Neural cell (in vitro differentiated cells): ENCODE measurements at regions not wholly inside any gene's neighbourhood (a gene's known extent, or its start where the extent isn't known, plus 50 kb on each side); places are given as distances from the start of the nearest gene placed in this dataset.

ENCODE experiments used
- H2AFZ ChIP-seq: fragments of 200-600, 300-800 bp; sonication (generic), shearing (Covaris generic); 2 replicates; pipeline ENCODE4 v1.6.0; 2014; ENCODE audit warnings: low read depth, mild to moderate bottlenecking, antibody characterized with exemption, low read length, moderate library complexity
- H3F3A ChIP-seq: fragments of 200-600 bp; shearing (Covaris generic); 2 replicates; pipeline ENCODE4 v1.6.1; 2016; ENCODE audit warnings: mild to moderate bottlenecking, moderate library complexity, mixed read lengths, antibody characterized with exemption, low read length; ENCODE audit not compliant: insufficient read depth, poor library complexity, severe bottlenecking
- H3K27ac ChIP-seq: fragments of 200-600, 300-800 bp; sonication (generic), shearing (Covaris generic); 2 replicates; pipeline ENCODE4 v1.5.1; 2014; ENCODE audit warnings: mild to moderate bottlenecking, low read length, moderate library complexity
- H3K27me3 ChIP-seq: fragments of 300-800, 200-600 bp; sonication (generic), shearing (Covaris generic); 2 replicates; pipeline ENCODE4 v1.6.0; 2014; ENCODE audit warnings: mild to moderate bottlenecking, low read depth, low read length, moderate library complexity; ENCODE audit not compliant: insufficient read depth
- H3K36me3 ChIP-seq: fragments of 300-800, 200-600 bp; sonication (generic), shearing (Covaris generic); 2 replicates; pipeline ENCODE4 v1.5.1; 2014; ENCODE audit warnings: mild to moderate bottlenecking, antibody characterized with exemption, low read length, moderate library complexity; ENCODE audit not compliant: insufficient read depth
- H3K4me2 ChIP-seq: fragments of 300-800, 200-600 bp; sonication (generic), shearing (Covaris generic); 2 replicates; pipeline ENCODE4 v1.6.0; 2014; ENCODE audit warnings: mild to moderate bottlenecking, low read length
- H3K4me3 ChIP-seq: fragments of 300-800, 200-600 bp; sonication (generic), shearing (Covaris generic); 2 replicates; pipeline ENCODE4 v1.5.1; 2014; ENCODE audit warnings: mild to moderate bottlenecking, low read length, moderate library complexity
- H3K79me2 ChIP-seq: fragments of 200-600 bp; shearing (Covaris generic); replicated peaks from 2 replicates; pipeline ENCODE4 v1.6.0; 2014; ENCODE audit warnings: mild to moderate bottlenecking, low read length, moderate library complexity; ENCODE audit not compliant: insufficient read depth
- H3K9ac ChIP-seq: fragments of 300-800, 200-600 bp; sonication (generic), shearing (Covaris generic); 2 replicates; pipeline ENCODE4 v1.6.1; 2016; ENCODE audit warnings: mild to moderate bottlenecking, low read length, mixed read lengths
- H3K9me2 ChIP-seq: fragments of 200-600 bp; shearing (Covaris generic); 2 replicates; pipeline ENCODE4 v1.6.1; 2016; ENCODE audit warnings: mild to moderate bottlenecking, low read length, mixed read lengths; ENCODE audit not compliant: insufficient read depth
- H3K9me3 ChIP-seq: fragments of 200-600, 300-800 bp; sonication (generic), shearing (Covaris generic); 2 replicates; pipeline ENCODE4 v1.6.1; 2016; ENCODE audit warnings: mild to moderate bottlenecking, mixed run types, low read length, moderate library complexity, mixed read lengths
- H4K20me1 ChIP-seq: fragments of 200-600 bp; shearing (Covaris generic); 2 replicates; pipeline ENCODE4 v1.6.1; 2016; ENCODE audit warnings: mild to moderate bottlenecking, mixed run types; ENCODE audit not compliant: insufficient read depth
- CTCF ChIP-seq: fragments of 450-650 bp; IDR thresholded peaks from 2 replicates; pipeline ENCODE4 v1.5.1; 2014; ENCODE audit warnings: antibody characterized with exemption, mild to moderate bottlenecking, moderate library complexity; ENCODE audit not compliant: poor library complexity, severe bottlenecking
- EP300 ChIP-seq: fragments of 450-650 bp; conservative IDR thresholded peaks from 2 replicates; pipeline ENCODE4 v1.6.1; 2014; ENCODE audit warnings: antibody characterized with exemption, mild to moderate bottlenecking, moderate library complexity; ENCODE audit not compliant: poor library complexity, severe bottlenecking
- EZH2 ChIP-seq: fragments of 200-600, 300-800 bp; shearing (Covaris generic), sonication (generic); IDR thresholded peaks from 2 replicates; pipeline ENCODE4 v1.6.1; 2014; ENCODE audit warnings: antibody characterized with exemption, low read length, borderline replicate concordance, mild to moderate bottlenecking; ENCODE audit not compliant: insufficient read depth, poor library complexity, severe bottlenecking
- MXI1 ChIP-seq: fragments of 450-650 bp; conservative IDR thresholded peaks from 2 replicates; pipeline ENCODE4 v1.6.1; 2014; ENCODE audit warnings: antibody characterized with exemption, mild to moderate bottlenecking; ENCODE audit not compliant: poor library complexity, severe bottlenecking
- POLR2AphosphoS5 ChIP-seq: IDR thresholded peaks from 2 replicates; pipeline ENCODE4 v1.6.1; 2012
- RAD21 ChIP-seq: fragments of 450-650 bp; conservative IDR thresholded peaks from 2 replicates; pipeline ENCODE4 v1.6.1; 2014; ENCODE audit warnings: antibody characterized with exemption, mild to moderate bottlenecking, moderate library complexity
- SMC3 ChIP-seq: fragments of 450-650 bp; conservative IDR thresholded peaks from 2 replicates; pipeline ENCODE4 v1.6.1; 2014; ENCODE audit warnings: antibody characterized with exemption, mild to moderate bottlenecking, moderate library complexity; ENCODE audit not compliant: poor library complexity
- TAF1 ChIP-seq: IDR thresholded peaks from 2 replicates; pipeline ENCODE4 v1.6.1; 2012; ENCODE audit warnings: low read depth
- TF ChIP-seq, protein P1 (sequence below): IDR thresholded peaks from 2 replicates; pipeline ENCODE4 v1.6.1; 2012; ENCODE audit warnings: borderline replicate concordance

DNA sequence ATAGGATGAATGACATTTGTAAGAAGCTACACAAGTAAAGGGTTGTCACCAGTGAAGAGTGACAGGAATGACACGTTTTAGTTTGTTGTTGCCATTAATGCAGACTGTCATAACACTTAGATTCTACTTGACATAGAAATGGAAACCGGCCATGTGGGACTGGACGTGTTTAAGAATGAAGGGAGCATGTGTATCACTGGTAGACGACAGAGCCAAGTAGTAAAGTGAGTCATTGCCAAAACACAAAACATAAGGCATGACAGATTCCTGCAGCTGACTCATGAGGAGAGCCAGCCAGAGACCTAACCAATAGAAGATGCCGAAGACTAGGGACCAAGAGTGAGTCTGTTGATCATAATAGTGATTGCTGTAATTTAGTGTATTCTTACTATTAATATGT is 106.2 kb upstream of the PLAAT1 start:
- Histone ChIP-seq H3K4me3 (no peak overlapping the region), H3K4me2 (no peak overlapping the region)

GRCh38 chr3:193140381-193140780 is 100.6 kb upstream of the PLAAT1 start:
- Histone ChIP-seq H3K36me3 (no peaks in the 10 kb centered on the region), H4K20me1 (no peaks in the 10 kb centered on the region), H3K9ac (no peak overlapping the region), H3K79me2 (no peaks in the 10 kb centered on the region), H2AFZ (no peak overlapping the region), H3K4me2 (no peak overlapping the region), H3K9me2 (no peaks in the 10 kb centered on the region), H3K4me3 (no peak overlapping the region), H3K9me3 (no peaks in the 10 kb centered on the region), H3K27ac (no peak overlapping the region), H3K27me3 (no peaks in the 10 kb centered on the region), H3F3A (no peaks in the 10 kb centered on the region)
- TF ChIP-seq CTCF = no peak
- no peak for TF ChIP-seq POLR2AphosphoS5
- no peak for TF ChIP-seq SMC3
- no peak for TF ChIP-seq MXI1
- TF ChIP-seq RAD21 = no peak
- TF ChIP-seq TAF1 = no peak
- TF ChIP-seq EZH2 = no peak
- TF ChIP-seq, protein P1, sequence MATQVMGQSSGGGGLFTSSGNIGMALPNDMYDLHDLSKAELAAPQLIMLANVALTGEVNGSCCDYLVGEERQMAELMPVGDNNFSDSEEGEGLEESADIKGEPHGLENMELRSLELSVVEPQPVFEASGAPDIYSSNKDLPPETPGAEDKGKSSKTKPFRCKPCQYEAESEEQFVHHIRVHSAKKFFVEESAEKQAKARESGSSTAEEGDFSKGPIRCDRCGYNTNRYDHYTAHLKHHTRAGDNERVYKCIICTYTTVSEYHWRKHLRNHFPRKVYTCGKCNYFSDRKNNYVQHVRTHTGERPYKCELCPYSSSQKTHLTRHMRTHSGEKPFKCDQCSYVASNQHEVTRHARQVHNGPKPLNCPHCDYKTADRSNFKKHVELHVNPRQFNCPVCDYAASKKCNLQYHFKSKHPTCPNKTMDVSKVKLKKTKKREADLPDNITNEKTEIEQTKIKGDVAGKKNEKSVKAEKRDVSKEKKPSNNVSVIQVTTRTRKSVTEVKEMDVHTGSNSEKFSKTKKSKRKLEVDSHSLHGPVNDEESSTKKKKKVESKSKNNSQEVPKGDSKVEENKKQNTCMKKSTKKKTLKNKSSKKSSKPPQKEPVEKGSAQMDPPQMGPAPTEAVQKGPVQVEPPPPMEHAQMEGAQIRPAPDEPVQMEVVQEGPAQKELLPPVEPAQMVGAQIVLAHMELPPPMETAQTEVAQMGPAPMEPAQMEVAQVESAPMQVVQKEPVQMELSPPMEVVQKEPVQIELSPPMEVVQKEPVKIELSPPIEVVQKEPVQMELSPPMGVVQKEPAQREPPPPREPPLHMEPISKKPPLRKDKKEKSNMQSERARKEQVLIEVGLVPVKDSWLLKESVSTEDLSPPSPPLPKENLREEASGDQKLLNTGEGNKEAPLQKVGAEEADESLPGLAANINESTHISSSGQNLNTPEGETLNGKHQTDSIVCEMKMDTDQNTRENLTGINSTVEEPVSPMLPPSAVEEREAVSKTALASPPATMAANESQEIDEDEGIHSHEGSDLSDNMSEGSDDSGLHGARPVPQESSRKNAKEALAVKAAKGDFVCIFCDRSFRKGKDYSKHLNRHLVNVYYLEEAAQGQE = no peak
- TF ChIP-seq EP300 = no peak

More for the DNA sequence above, 106.2 kb upstream of the PLAAT1 start:
- H3F3A ChIP-seq = no peaks in the 10 kb centered on the region
- no peak overlapping the region for H3K27ac ChIP-seq
- peak; percentile 62 for TF ChIP-seq POLR2AphosphoS5
- no peak for TF ChIP-seq RAD21
- peak; percentile 41 for TF ChIP-seq EP300
- no peak overlapping the region for H2AFZ ChIP-seq
- no peaks in the 10 kb centered on the region for H3K79me2 ChIP-seq
- H3K36me3 ChIP-seq = no peaks in the 10 kb centered on the region
- no peaks in the 10 kb centered on the region for H3K27me3 ChIP-seq
- H3K9me2 ChIP-seq = no peaks in the 10 kb centered on the region
- H3K9me3 ChIP-seq = no peaks in the 10 kb centered on the region
- H4K20me1 ChIP-seq = no peaks in the 10 kb centered on the region
- no peak overlapping the region for H3K9ac ChIP-seq

- no peaks in the 10 kb centered on the region for H3K36me3 ChIP-seq
- no peaks in the 10 kb centered on the region for H4K20me1 ChIP-seq
- no peaks in the 10 kb centered on the region for H3K79me2 ChIP-seq
- H3K9me2 ChIP-seq = no peaks in the 10 kb centered on the region
- no peaks in the 10 kb centered on the region for H3K9me3 ChIP-seq
- TF ChIP-seq, protein P1 = no peak
- TF ChIP-seq POLR2AphosphoS5 (no peak), SMC3 (no peak), CTCF (no peak), EZH2 (no peak), TAF1 (no peak), EP300 (no peak), RAD21 (no peak), MXI1 (no peak)
- H3K27me3 ChIP-seq = no peaks in the 10 kb centered on the region
- no peak overlapping the region for H2AFZ ChIP-seq
- H3K4me3 ChIP-seq = no peak overlapping the region
- H3F3A ChIP-seq = no peaks in the 10 kb centered on the region
- no peak overlapping the region for H3K9ac ChIP-seq
- H3K27ac ChIP-seq = no peak overlapping the region
- H3K4me2 ChIP-seq = no peak overlapping the region
Observed at GRCh38 chr3:193145248-193145647, 95.8 kb upstream of the PLAAT1 start.
